Panc1 (cell line): ENCODE measurements at regions not wholly inside any gene's neighbourhood (a gene's known extent, or its start where the extent isn't known, plus 50 kb on each side); places are given as distances from the start of the nearest gene placed in this dataset.

ENCODE experiments used
- ATAC-seq: fragments of 200-7000 bp; cut with Tn5 transposase; 2 replicates; pipeline ENCODE4 v1.9.1; 2020; ENCODE audit warnings: mild to moderate bottlenecking, moderate library complexity
- BruUV-seq: library from RNA; stranded (reverse); fragments of 400-500 nt; replicated peaks from 2 replicates; lab custom pipeline; 2021; lab: Mats Ljungman, UMichigan
- CTCF ChIA-PET: fragments of 300-600 bp; sonication (Branson Sonifier 250); formaldehyde crosslinking; loops from one replicate; lab custom pipeline; 2022; ENCODE audit warnings: antibody characterized with exemption; lab: Charles Lee
- POLR2A ChIA-PET: fragments of 300-600 bp; sonication (Branson Sonifier 250); formaldehyde crosslinking; loops from one replicate; lab custom pipeline; 2022; ENCODE audit warnings: antibody characterized with exemption; lab: Charles Lee
- DNase-seq: peaks from one replicate; pipeline ENCODE4 v3.0.0-alpha.2; 2010; ENCODE audit warnings: low read depth, low spot score
- H3K27ac ChIP-seq: 2 replicates; pipeline ENCODE4 v1.5.1; 2011; ENCODE audit warnings: mild to moderate bottlenecking, low read length, inconsistent platforms
- H3K27me3 ChIP-seq: fragments of 200-500 bp; sonication (Bioruptor generic); 2 replicates; pipeline ENCODE4 v1.6.0; 2014; ENCODE audit warnings: low read length, inconsistent platforms; ENCODE audit not compliant: control insufficient read depth, insufficient read depth
- H3K36me3 ChIP-seq: fragments of 200-500 bp; sonication (Bioruptor generic); 2 replicates; pipeline ENCODE4 v1.5.1; 2014; ENCODE audit warnings: inconsistent platforms, mild to moderate bottlenecking, low read length, moderate library complexity; ENCODE audit not compliant: control insufficient read depth, insufficient read depth
- H3K4me1 ChIP-seq: 2 replicates; pipeline ENCODE4 v1.5.1; 2011; ENCODE audit warnings: inconsistent platforms, mild to moderate bottlenecking, low read length, moderate library complexity; ENCODE audit not compliant: control insufficient read depth, insufficient read depth
- H3K4me3 ChIP-seq, 2 experiments: 2 replicates each; pipeline ENCODE4 v1.5.1; 2011 to 2012; ENCODE audit warnings: low read depth in 2 of 2, low read length in 2 of 2, mild to moderate bottlenecking in 2 of 2, inconsistent platforms in 1 of 2, moderate library complexity in 1 of 2
- H3K9me3 ChIP-seq: fragments of 200-500 bp; sonication (Bioruptor generic); 2 replicates; pipeline ENCODE4 v1.5.1; 2014; ENCODE audit warnings: low read depth, mild to moderate bottlenecking, inconsistent platforms, low read length, moderate library complexity; ENCODE audit not compliant: control insufficient read depth, insufficient read depth
- POLR2AphosphoS5 ChIP-seq: IDR thresholded peaks from 2 replicates; pipeline ENCODE4 v1.6.1; 2012; ENCODE audit warnings: mild to moderate bottlenecking, low read depth, low read length, moderate library complexity
- SIN3A ChIP-seq: IDR thresholded peaks from 2 replicates; pipeline ENCODE4 v1.6.1; 2012; ENCODE audit warnings: low read depth, mild to moderate bottlenecking, low read length, moderate library complexity, borderline replicate concordance; ENCODE audit not compliant: insufficient read depth
- TCF7L2 ChIP-seq: IDR thresholded peaks from 2 replicates; pipeline ENCODE4 v1.6.1; 2011; ENCODE audit warnings: mild to moderate bottlenecking, low read depth, low read length, inconsistent platforms
- in situ Hi-C: cut with HindIII; loops from 2 replicates; pipeline ENCODE4 v1.10.0; 2016; ENCODE audit warnings: low sequenced_read_pairs, low pct_unique_long_range_greater_than_20kb
- intact Hi-C: fragments of 100-400 bp; cut with micrococcal nuclease; formaldehyde crosslinking; loops from one replicate; pipeline ENCODE4 v1.10.0; 2022; ENCODE audit not compliant: unreplicated experiment
- TF ChIP-seq, protein P1 (sequence below): fragments of 450-650 bp; IDR thresholded peaks from 2 replicates; pipeline ENCODE4 v1.5.1; 2017; ENCODE audit warnings: mild to moderate bottlenecking
- TF ChIP-seq, protein P2 (sequence below), 2 experiments: IDR thresholded peaks; 2 replicates each; pipeline ENCODE4 v1.6.1; 2011 to 2012; ENCODE audit warnings: low read depth in 2 of 2, control low read depth in 1 of 2, low read length in 1 of 2, mild to moderate bottlenecking in 1 of 2, moderate library complexity in 1 of 2; ENCODE audit not compliant: insufficient read depth in 1 of 2

- H3K27me3 ChIP-seq, result no peaks in the 10 kb centered on the region
- ChIA-PET POLR2A (no interaction called here), CTCF (no interaction called here)
- ATAC-seq, result no peak
- H3K27ac ChIP-seq, result no peak overlapping the region
- H3K36me3 ChIP-seq, result no peaks in the 10 kb centered on the region
- H3K4me3 ChIP-seq, result no peak overlapping the region
- intact Hi-C loops (no loop called here), in situ Hi-C loops (no loop called here)
- no TSS peak for BruUV-seq
- TF ChIP-seq TCF7L2, result no peak
- no peak for DNase-seq
- no peaks in the 10 kb centered on the region for H3K4me1 ChIP-seq
- H3K9me3 ChIP-seq, result no peaks in the 10 kb centered on the region
Observed at GRCh38 chr10:129107525-129107924, 359.5 kb upstream of the MGMT start.

DNA sequence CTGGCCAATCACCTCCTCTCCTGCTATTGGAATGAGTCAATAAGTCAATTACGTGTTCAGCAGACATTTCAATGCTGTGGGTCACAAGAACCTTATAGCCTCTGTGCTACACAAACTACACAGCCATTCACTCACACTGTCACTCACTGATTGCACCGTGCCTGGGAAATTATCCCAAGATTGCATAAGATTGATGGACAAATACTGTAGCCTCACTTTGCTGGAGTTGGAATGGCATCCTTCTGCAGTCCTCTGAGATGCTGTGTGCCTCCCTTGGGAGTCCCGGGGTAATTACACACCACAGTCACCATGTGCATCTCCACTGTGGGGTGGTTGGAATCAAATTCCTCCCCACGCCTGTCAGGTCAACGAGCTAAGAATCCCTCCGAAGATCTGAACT, 358.7 kb upstream of the MGMT start:
- BruUV-seq, result no TSS peak

DNA sequence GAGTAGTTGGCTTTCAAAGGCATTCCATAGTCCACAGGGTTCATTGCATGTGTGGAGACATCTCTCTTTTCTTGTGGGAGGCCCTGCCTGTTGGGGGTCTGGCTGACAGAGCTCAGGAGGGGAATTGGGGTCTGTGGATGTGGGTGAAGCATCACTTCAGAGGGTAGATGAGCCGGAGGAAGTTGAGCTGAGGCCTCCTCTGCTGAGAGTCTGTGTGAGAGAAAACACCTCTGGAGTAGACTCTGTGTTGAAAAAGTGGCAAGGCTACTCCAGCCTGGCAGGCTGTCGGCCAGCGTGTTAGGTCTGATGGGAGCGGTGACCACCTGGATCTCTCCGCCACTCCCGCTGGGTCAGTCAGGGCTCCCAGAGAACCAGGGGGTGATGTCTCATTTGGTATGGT, 358.0 kb upstream of the MGMT start:
- Histone ChIP-seq H3K9me3 (no peaks in the 10 kb centered on the region), H3K36me3 (no peaks in the 10 kb centered on the region), H3K4me3 (no peak overlapping the region), H3K27ac (no peak overlapping the region), H3K4me1 (no peaks in the 10 kb centered on the region), H3K27me3 (no peaks in the 10 kb centered on the region)
- intact Hi-C loops, result no loop called here
- ATAC-seq (no peak), DNase-seq (no peak)
- in situ Hi-C loops, result no loop called here
- BruUV-seq, result no TSS peak
- TF ChIP-seq, protein P1, sequence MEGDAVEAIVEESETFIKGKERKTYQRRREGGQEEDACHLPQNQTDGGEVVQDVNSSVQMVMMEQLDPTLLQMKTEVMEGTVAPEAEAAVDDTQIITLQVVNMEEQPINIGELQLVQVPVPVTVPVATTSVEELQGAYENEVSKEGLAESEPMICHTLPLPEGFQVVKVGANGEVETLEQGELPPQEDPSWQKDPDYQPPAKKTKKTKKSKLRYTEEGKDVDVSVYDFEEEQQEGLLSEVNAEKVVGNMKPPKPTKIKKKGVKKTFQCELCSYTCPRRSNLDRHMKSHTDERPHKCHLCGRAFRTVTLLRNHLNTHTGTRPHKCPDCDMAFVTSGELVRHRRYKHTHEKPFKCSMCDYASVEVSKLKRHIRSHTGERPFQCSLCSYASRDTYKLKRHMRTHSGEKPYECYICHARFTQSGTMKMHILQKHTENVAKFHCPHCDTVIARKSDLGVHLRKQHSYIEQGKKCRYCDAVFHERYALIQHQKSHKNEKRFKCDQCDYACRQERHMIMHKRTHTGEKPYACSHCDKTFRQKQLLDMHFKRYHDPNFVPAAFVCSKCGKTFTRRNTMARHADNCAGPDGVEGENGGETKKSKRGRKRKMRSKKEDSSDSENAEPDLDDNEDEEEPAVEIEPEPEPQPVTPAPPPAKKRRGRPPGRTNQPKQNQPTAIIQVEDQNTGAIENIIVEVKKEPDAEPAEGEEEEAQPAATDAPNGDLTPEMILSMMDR, result no peak
- TF ChIP-seq TCF7L2, result no peak
- no peak for TF ChIP-seq POLR2AphosphoS5
- TF ChIP-seq SIN3A, result no peak
- TF ChIP-seq, protein P2, sequence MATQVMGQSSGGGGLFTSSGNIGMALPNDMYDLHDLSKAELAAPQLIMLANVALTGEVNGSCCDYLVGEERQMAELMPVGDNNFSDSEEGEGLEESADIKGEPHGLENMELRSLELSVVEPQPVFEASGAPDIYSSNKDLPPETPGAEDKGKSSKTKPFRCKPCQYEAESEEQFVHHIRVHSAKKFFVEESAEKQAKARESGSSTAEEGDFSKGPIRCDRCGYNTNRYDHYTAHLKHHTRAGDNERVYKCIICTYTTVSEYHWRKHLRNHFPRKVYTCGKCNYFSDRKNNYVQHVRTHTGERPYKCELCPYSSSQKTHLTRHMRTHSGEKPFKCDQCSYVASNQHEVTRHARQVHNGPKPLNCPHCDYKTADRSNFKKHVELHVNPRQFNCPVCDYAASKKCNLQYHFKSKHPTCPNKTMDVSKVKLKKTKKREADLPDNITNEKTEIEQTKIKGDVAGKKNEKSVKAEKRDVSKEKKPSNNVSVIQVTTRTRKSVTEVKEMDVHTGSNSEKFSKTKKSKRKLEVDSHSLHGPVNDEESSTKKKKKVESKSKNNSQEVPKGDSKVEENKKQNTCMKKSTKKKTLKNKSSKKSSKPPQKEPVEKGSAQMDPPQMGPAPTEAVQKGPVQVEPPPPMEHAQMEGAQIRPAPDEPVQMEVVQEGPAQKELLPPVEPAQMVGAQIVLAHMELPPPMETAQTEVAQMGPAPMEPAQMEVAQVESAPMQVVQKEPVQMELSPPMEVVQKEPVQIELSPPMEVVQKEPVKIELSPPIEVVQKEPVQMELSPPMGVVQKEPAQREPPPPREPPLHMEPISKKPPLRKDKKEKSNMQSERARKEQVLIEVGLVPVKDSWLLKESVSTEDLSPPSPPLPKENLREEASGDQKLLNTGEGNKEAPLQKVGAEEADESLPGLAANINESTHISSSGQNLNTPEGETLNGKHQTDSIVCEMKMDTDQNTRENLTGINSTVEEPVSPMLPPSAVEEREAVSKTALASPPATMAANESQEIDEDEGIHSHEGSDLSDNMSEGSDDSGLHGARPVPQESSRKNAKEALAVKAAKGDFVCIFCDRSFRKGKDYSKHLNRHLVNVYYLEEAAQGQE (IDR thresholded peaks at IDR 0.05; ENCODE audit: insufficient read depth in 1 of 2, low read depth in 2 of 2, low read length in 1 of 2), result no peak
- ChIA-PET CTCF (no interaction called here), POLR2A (no interaction called here)

More for the DNA sequence above, 358.7 kb upstream of the MGMT start:
- H3K4me3 ChIP-seq, result no peak overlapping the region
- in situ Hi-C loops (no loop called here), intact Hi-C loops (no loop called here)
- ATAC-seq (no peak), DNase-seq (no peak)
- no peaks in the 10 kb centered on the region for H3K27me3 ChIP-seq
- no peaks in the 10 kb centered on the region for H3K9me3 ChIP-seq
- no peaks in the 10 kb centered on the region for H3K36me3 ChIP-seq
- CTCF ChIA-PET, result no interaction called here
- POLR2A ChIA-PET, result no interaction called here
- TF ChIP-seq, protein P2 (IDR thresholded peaks at IDR 0.05; ENCODE audit: insufficient read depth in 1 of 2, low read depth in 2 of 2, low read length in 1 of 2), result no peak
- TF ChIP-seq POLR2AphosphoS5 (no peak), TCF7L2 (no peak), SIN3A (no peak)
- TF ChIP-seq, protein P1, result no peak
- no peak overlapping the region for H3K27ac ChIP-seq
- H3K4me1 ChIP-seq, result no peaks in the 10 kb centered on the region
